ENCODE measurements at regions not wholly inside any gene's neighbourhood (a gene's known extent, or its start where the extent isn't known, plus 50 kb on each side); places are given as distances from the start of the nearest gene placed in this dataset.

- no peak for DNase-seq (ENCODE audit: low read depth)
- no peak overlapping the region for H3K4me3 ChIP-seq (ENCODE audit: control insufficient read depth, low read depth, low read length)
- TF ChIP-seq CTCF (IDR thresholded peaks at IDR 0.05; ENCODE audit: control insufficient read depth, insufficient read depth, low read depth, low read length, missing control alignments) = no peak
Measured at GRCh38 chr4:18247189-18247588, 225.6 kb upstream of the LCORL start.

- DNase-seq (ENCODE audit: low read depth) = no peak
- no peak for TF ChIP-seq CTCF (IDR thresholded peaks at IDR 0.05; ENCODE audit: control insufficient read depth, insufficient read depth, low read depth, low read length, missing control alignments)
- H3K4me3 ChIP-seq (ENCODE audit: control insufficient read depth, low read depth, low read length) = no peak overlapping the region
Measured at GRCh38 chr4:18242919-18243693, 221.6 kb upstream of the LCORL start.

GRCh38 chr4:18241727-18242126, 220.2 kb upstream of the LCORL start:
- TF ChIP-seq CTCF (IDR thresholded peaks at IDR 0.05; ENCODE audit: control insufficient read depth, insufficient read depth, low read depth, low read length, missing control alignments) = no peak
- no peak for DNase-seq (ENCODE audit: low read depth)

GRCh38 chr4:18234108-18234507, 212.6 kb upstream of the LCORL start:
- H3K4me3 ChIP-seq (ENCODE audit: control insufficient read depth, low read depth, low read length) = no peak overlapping the region
- TF ChIP-seq CTCF (IDR thresholded peaks at IDR 0.05; ENCODE audit: control insufficient read depth, insufficient read depth, low read depth, low read length, missing control alignments) = no peak
- DNase-seq (ENCODE audit: low read depth) = no peak

More at GRCh38 chr4:18241727-18242126, 220.2 kb upstream of the LCORL start:
- no peak overlapping the region for H3K4me3 ChIP-seq (ENCODE audit: control insufficient read depth, low read depth, low read length)

GRCh38 chr4:18231726-18232125, 210.2 kb upstream of the LCORL start:
- TF ChIP-seq CTCF (IDR thresholded peaks at IDR 0.05; ENCODE audit: control insufficient read depth, insufficient read depth, low read depth, low read length, missing control alignments) = no peak
- no peak overlapping the region for H3K4me3 ChIP-seq (ENCODE audit: control insufficient read depth, low read depth, low read length)
- DNase-seq (ENCODE audit: low read depth) = no peak

GRCh38 chr4:18227880-18228279, 206.3 kb upstream of the LCORL start:
- TF ChIP-seq CTCF (IDR thresholded peaks at IDR 0.05; ENCODE audit: control insufficient read depth, insufficient read depth, low read depth, low read length, missing control alignments) = no peak
- DNase-seq (ENCODE audit: low read depth) = no peak
- no peak overlapping the region for H3K4me3 ChIP-seq (ENCODE audit: control insufficient read depth, low read depth, low read length)
